Activated T-cell treated with anti-CD3 and anti-CD28 coated beads for 4 hours (primary cell): ENCODE measurements at regions not wholly inside any gene's neighbourhood (a gene's known extent, or its start where the extent isn't known, plus 50 kb on each side); places are given as distances from the start of the nearest gene placed in this dataset.
"Not testable (repeated sequence)": the region's sequence is repeated elsewhere in the genome, so short reads cannot be mapped to it uniquely, and the experiment has no call there.

Experiments
- DNase-seq: peaks from one replicate; pipeline ENCODE4 v3.0.0-alpha.2; 2020

- no peak for DNase-seq
Measured at GRCh38 chr21:27525780-27526179, 558.9 kb upstream of the ADAMTS5 start.

- no peak for DNase-seq
Measured at GRCh38 chr21:27519361-27519760, 552.5 kb upstream of the ADAMTS5 start.

GRCh38 chr21:27517177-27517576 is 550.3 kb upstream of the ADAMTS5 start:
- DNase-seq = not testable (repeated sequence)

GRCh38 chr21:27515676-27516075 is 548.8 kb upstream of the ADAMTS5 start:
- no peak for DNase-seq

GRCh38 chr21:27513825-27514224 is 546.9 kb upstream of the ADAMTS5 start:
- no peak for DNase-seq

GRCh38 chr21:27513016-27513415 is 546.1 kb upstream of the ADAMTS5 start:
- DNase-seq = no peak

GRCh38 chr21:27511233-27511632 is 544.3 kb upstream of the ADAMTS5 start:
- no peak for DNase-seq

- DNase-seq = no peak
Measured at GRCh38 chr21:27507695-27508094, 540.8 kb upstream of the ADAMTS5 start.

- no peak for DNase-seq
Measured at GRCh38 chr21:27505516-27505915, 538.6 kb upstream of the ADAMTS5 start.

- no peak for DNase-seq
Measured at GRCh38 chr21:27502801-27503200, 535.9 kb upstream of the ADAMTS5 start.

GRCh38 chr21:27498025-27498424 is 531.1 kb upstream of the ADAMTS5 start:
- no peak for DNase-seq

GRCh38 chr21:27495836-27496235 is 528.9 kb upstream of the ADAMTS5 start:
- DNase-seq = no peak

GRCh38 chr21:27493542-27493941 is 526.7 kb upstream of the ADAMTS5 start:
- DNase-seq = no peak

GRCh38 chr21:27487676-27488075 is 520.8 kb upstream of the ADAMTS5 start:
- no peak for DNase-seq

GRCh38 chr21:27480841-27481261 is 514.0 kb upstream of the ADAMTS5 start:
- DNase-seq = no peak

GRCh38 chr21:27477296-27477695 is 510.4 kb upstream of the ADAMTS5 start:
- no peak for DNase-seq

GRCh38 chr21:27476696-27477095 is 509.8 kb upstream of the ADAMTS5 start:
- DNase-seq = no peak

GRCh38 chr21:27475363-27475955 is 508.6 kb upstream of the ADAMTS5 start:
- no peak for DNase-seq

GRCh38 chr21:27467366-27467765 is 500.5 kb upstream of the ADAMTS5 start:
- no peak for DNase-seq

- no peak for DNase-seq
Measured at GRCh38 chr21:27466140-27466539, 499.3 kb upstream of the ADAMTS5 start.

GRCh38 chr21:27464648-27465047 is 497.8 kb upstream of the ADAMTS5 start:
- DNase-seq = no peak

- no peak for DNase-seq
Measured at GRCh38 chr21:27462726-27463125, 495.8 kb upstream of the ADAMTS5 start.

- no peak for DNase-seq
Measured at GRCh38 chr21:27454234-27454633, 487.3 kb upstream of the ADAMTS5 start.

GRCh38 chr21:27451116-27451515 is 484.2 kb upstream of the ADAMTS5 start:
- DNase-seq = no peak

GRCh38 chr21:27450216-27450615 is 483.3 kb upstream of the ADAMTS5 start:
- DNase-seq = no peak

- DNase-seq = no peak
Measured at GRCh38 chr21:27448960-27449359, 482.1 kb upstream of the ADAMTS5 start.
